ENCODE measurements at regions not wholly inside any gene's neighbourhood (a gene's known extent, or its start where the extent isn't known, plus 50 kb on each side); places are given as distances from the start of the nearest gene placed in this dataset.

DNA sequence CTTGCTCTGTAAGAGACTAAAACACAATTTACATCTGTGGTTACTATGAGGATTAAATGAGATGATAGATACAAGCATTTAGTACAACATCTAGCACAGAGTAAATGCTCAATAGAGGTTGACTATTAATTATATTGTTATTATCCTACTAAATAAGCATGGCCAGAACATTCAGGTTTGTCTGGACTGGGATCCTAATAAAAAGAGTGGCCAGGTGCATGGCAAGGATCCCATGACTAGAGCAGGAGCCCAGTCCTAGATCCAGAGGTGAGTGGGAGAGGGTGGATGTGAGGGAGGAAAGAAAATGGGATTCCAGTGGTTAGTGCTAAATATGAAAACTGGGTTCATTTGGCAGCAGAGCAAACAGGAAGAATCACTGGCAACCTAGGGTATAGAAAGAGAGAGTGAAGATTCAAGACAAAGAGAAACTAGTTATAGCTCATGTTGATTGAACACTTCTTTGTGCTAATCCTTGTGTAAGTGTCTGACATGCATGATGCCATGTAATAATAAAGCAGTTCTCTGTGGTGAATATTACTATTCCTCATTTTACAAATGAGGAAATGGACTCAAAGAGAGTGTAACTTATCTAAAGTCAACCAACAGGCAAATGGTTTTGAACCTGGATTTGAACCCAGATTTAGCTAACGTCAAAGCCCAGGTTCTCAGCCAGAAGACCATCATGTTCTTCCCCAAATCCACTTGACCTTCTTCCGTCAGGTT, 71.1 kb upstream of the FGGY start:
- Histone ChIP-seq H4K20me1 (ENCODE audit: insufficient read depth, low read length) (no peaks in the 10 kb centered on the region), H3K4me1 (ENCODE audit: insufficient read depth, low read length) (peaks cover 5% of the 10 kb centered on the region), H3K27me3 (ENCODE audit: insufficient read depth, low read length) (no peaks in the 10 kb centered on the region), H3K36me3 (ENCODE audit: insufficient read depth, low read length) (no peaks in the 10 kb centered on the region), H3K4me2 (ENCODE audit: insufficient read depth, low read length) (no peak overlapping the region), H3K79me2 (ENCODE audit: insufficient read depth, low read length) (no peaks in the 10 kb centered on the region), H2AFZ (ENCODE audit: low read length) (no peak overlapping the region), H3K27ac (ENCODE audit: low read depth, low read length) (no peak overlapping the region), H3K9me3 (ENCODE audit: low read depth, low read length) (no peaks in the 10 kb centered on the region), H3K4me3 (ENCODE audit: insufficient read depth, low read length) (no peak overlapping the region)
- TF ChIP-seq, protein P1, sequence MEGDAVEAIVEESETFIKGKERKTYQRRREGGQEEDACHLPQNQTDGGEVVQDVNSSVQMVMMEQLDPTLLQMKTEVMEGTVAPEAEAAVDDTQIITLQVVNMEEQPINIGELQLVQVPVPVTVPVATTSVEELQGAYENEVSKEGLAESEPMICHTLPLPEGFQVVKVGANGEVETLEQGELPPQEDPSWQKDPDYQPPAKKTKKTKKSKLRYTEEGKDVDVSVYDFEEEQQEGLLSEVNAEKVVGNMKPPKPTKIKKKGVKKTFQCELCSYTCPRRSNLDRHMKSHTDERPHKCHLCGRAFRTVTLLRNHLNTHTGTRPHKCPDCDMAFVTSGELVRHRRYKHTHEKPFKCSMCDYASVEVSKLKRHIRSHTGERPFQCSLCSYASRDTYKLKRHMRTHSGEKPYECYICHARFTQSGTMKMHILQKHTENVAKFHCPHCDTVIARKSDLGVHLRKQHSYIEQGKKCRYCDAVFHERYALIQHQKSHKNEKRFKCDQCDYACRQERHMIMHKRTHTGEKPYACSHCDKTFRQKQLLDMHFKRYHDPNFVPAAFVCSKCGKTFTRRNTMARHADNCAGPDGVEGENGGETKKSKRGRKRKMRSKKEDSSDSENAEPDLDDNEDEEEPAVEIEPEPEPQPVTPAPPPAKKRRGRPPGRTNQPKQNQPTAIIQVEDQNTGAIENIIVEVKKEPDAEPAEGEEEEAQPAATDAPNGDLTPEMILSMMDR (IDR thresholded peaks at IDR 0.05; ENCODE audit: extremely low read depth, low read depth, low read length): no peak
- no peak for DNase-seq (ENCODE audit: insufficient read length, low spot score, missing footprints)

DNA sequence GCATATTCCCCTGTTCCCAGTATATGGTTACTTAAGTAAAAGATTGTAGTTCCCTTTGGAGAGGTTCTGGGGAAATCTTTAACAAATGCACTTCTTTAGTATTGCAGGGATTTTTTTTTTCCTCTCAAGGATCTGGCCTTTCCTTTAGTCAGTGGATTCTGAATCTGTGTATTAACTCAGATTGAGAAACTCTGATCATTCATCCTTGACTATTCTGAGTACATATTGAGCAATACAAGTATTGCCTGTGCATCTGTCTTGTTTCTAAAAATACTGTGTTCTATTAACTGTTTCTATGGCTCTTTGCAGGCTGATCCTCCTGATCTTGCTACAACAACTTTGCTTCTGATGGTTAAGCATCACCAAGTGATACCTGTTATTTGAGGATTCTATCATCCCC, 67.8 kb upstream of the FGGY start:
- no peak overlapping the region for H3K4me2 ChIP-seq (ENCODE audit: insufficient read depth, low read length)
- no peaks in the 10 kb centered on the region for H3K9me3 ChIP-seq (ENCODE audit: low read depth, low read length)
- TF ChIP-seq, protein P1 (IDR thresholded peaks at IDR 0.05; ENCODE audit: extremely low read depth, low read depth, low read length): no peak
- peaks cover 5% of the 10 kb centered on the region for H3K4me1 ChIP-seq (ENCODE audit: insufficient read depth, low read length)
- no peaks in the 10 kb centered on the region for H4K20me1 ChIP-seq (ENCODE audit: insufficient read depth, low read length)
- H3K4me3 ChIP-seq (ENCODE audit: insufficient read depth, low read length): no peak overlapping the region
- no peaks in the 10 kb centered on the region for H3K27me3 ChIP-seq (ENCODE audit: insufficient read depth, low read length)
- H3K79me2 ChIP-seq (ENCODE audit: insufficient read depth, low read length): no peaks in the 10 kb centered on the region
- no peak overlapping the region for H3K27ac ChIP-seq (ENCODE audit: low read depth, low read length)
- DNase-seq (ENCODE audit: insufficient read length, low spot score, missing footprints): no peak
- no peak overlapping the region for H2AFZ ChIP-seq (ENCODE audit: low read length)
- H3K36me3 ChIP-seq (ENCODE audit: insufficient read depth, low read length): no peaks in the 10 kb centered on the region

DNA sequence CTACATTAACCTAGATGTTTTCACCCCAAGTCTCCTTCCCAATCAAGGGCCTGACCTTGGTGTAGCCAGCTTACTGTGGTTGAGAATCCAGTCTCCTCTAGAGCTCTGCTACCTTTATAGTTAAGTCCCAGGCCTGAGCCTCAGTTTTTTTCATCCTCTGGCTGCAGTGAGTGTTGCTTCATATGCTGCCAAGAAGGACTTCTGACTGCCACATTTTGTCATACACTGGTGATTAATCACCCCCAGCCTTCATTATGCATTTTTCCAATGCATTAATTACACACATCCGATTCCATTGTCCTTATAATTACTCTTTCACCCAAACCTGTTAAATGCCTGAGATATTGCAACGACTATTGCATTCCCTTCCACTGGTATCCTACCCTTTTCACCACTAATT, 66.3 kb upstream of the FGGY start:
- H3K9me3 ChIP-seq (ENCODE audit: low read depth, low read length): no peaks in the 10 kb centered on the region
- no peak overlapping the region for H3K4me2 ChIP-seq (ENCODE audit: insufficient read depth, low read length)
- TF ChIP-seq, protein P1 (IDR thresholded peaks at IDR 0.05; ENCODE audit: extremely low read depth, low read depth, low read length): no peak
- H3K27ac ChIP-seq (ENCODE audit: low read depth, low read length): no peak overlapping the region
- H3K4me3 ChIP-seq (ENCODE audit: insufficient read depth, low read length): no peak overlapping the region
- H3K36me3 ChIP-seq (ENCODE audit: insufficient read depth, low read length): no peaks in the 10 kb centered on the region
- peaks cover 5% of the 10 kb centered on the region for H3K4me1 ChIP-seq (ENCODE audit: insufficient read depth, low read length)
- DNase-seq (ENCODE audit: insufficient read length, low spot score, missing footprints): no peak
- no peaks in the 10 kb centered on the region for H3K27me3 ChIP-seq (ENCODE audit: insufficient read depth, low read length)
- no peaks in the 10 kb centered on the region for H3K79me2 ChIP-seq (ENCODE audit: insufficient read depth, low read length)
- H4K20me1 ChIP-seq (ENCODE audit: insufficient read depth, low read length): no peaks in the 10 kb centered on the region
- H2AFZ ChIP-seq (ENCODE audit: low read length): no peak overlapping the region

DNA sequence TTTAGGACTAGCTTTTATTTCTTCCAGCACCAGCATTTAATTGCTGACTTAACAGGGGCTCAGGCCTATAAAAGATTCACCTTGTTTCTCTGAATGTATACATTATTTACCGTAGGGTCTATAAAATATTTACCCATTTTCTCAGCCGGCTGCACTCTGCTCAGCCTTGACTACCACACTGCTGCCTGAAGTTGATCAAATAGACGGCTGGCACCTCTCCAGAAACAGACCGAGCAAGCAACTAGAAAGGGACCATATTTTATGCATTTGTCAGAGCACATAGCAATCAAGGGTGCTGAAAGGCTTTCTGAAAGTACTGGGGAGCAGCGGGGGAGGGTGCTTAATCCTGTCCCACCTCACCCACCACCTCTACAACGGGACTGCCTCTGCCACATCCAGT, 64.7 kb upstream of the FGGY start:
- Histone ChIP-seq H4K20me1 (ENCODE audit: insufficient read depth, low read length) (no peaks in the 10 kb centered on the region), H3K4me3 (ENCODE audit: insufficient read depth, low read length) (no peak overlapping the region), H3K79me2 (ENCODE audit: insufficient read depth, low read length) (no peaks in the 10 kb centered on the region), H2AFZ (ENCODE audit: low read length) (no peak overlapping the region), H3K4me1 (ENCODE audit: insufficient read depth, low read length) (peaks cover 5% of the 10 kb centered on the region), H3K27me3 (ENCODE audit: insufficient read depth, low read length) (no peaks in the 10 kb centered on the region), H3K9me3 (ENCODE audit: low read depth, low read length) (no peaks in the 10 kb centered on the region), H3K36me3 (ENCODE audit: insufficient read depth, low read length) (no peaks in the 10 kb centered on the region), H3K27ac (ENCODE audit: low read depth, low read length) (no peak overlapping the region), H3K4me2 (ENCODE audit: insufficient read depth, low read length) (no peak overlapping the region)
- no peak for DNase-seq (ENCODE audit: insufficient read length, low spot score, missing footprints)
- TF ChIP-seq, protein P1 (IDR thresholded peaks at IDR 0.05; ENCODE audit: extremely low read depth, low read depth, low read length): no peak

All from osteoblast (primary cell).